NCI-H345 (cell line): ENCODE measurements at regions not wholly inside any gene's neighbourhood (a gene's known extent, or its start where the extent isn't known, plus 50 kb on each side); places are given as distances from the start of the nearest gene placed in this dataset.
"Not testable (repeated sequence)": the region's sequence is repeated elsewhere in the genome, so short reads cannot be mapped to it uniquely, and the experiment has no call there.

Experiments
- DNase-seq: peaks from one replicate; lab custom pipeline; 2025; lab: John Stamatoyannopoulos, UW

- DNase-seq, result no peak
Measured at GRCh38 chr6:121876721-121877120, 441.3 kb downstream of the GJA1 start.

- DNase-seq, result no peak
Measured at GRCh38 chr6:121879149-121879548, 443.7 kb downstream of the GJA1 start.

GRCh38 chr6:121880831-121881230 is 445.4 kb downstream of the GJA1 start:
- DNase-seq, result no peak

- DNase-seq, result no peak
Measured at GRCh38 chr6:121881974-121882667, 446.7 kb downstream of the GJA1 start.

- DNase-seq, result no peak
Measured at GRCh38 chr6:121884091-121884490, 448.6 kb downstream of the GJA1 start.

- DNase-seq, result no peak
Measured at GRCh38 chr6:121884620-121885019, 449.2 kb downstream of the GJA1 start.

GRCh38 chr6:121885399-121886152 is 450.1 kb downstream of the GJA1 start:
- no peak for DNase-seq

GRCh38 chr6:121886223-121886830 is 450.9 kb downstream of the GJA1 start:
- no peak for DNase-seq

- DNase-seq, result no peak
Measured at GRCh38 chr6:121887724-121888123, 452.3 kb downstream of the GJA1 start.

- DNase-seq, result no peak
Measured at GRCh38 chr6:121890307-121890910, 455.0 kb downstream of the GJA1 start.

- DNase-seq, result not testable (repeated sequence)
Measured at GRCh38 chr6:121895731-121896130, 460.3 kb downstream of the GJA1 start.

- DNase-seq, result no peak
Measured at GRCh38 chr6:121896363-121896762, 460.9 kb downstream of the GJA1 start.

GRCh38 chr6:121896771-121897170 is 461.3 kb downstream of the GJA1 start:
- DNase-seq, result no peak

- DNase-seq, result no peak
Measured at GRCh38 chr6:121897337-121897760, 461.9 kb downstream of the GJA1 start.

GRCh38 chr6:121901432-121901831 is 466.0 kb downstream of the GJA1 start:
- DNase-seq, result no peak

GRCh38 chr6:121904559-121904958 is 469.1 kb downstream of the GJA1 start:
- DNase-seq, result no peak

- DNase-seq, result no peak
Measured at GRCh38 chr6:121912905-121913304, 477.5 kb downstream of the GJA1 start.

GRCh38 chr6:121917263-121917829 is 481.9 kb downstream of the GJA1 start:
- DNase-seq, result no peak

GRCh38 chr6:121917834-121918559 is 481.5 kb upstream of the HSF2 start:
- DNase-seq, result no peak

GRCh38 chr6:121920616-121921015 is 478.8 kb upstream of the HSF2 start:
- DNase-seq, result no peak

- no peak for DNase-seq
Measured at GRCh38 chr6:121925024-121925423, 474.4 kb upstream of the HSF2 start.
